ENCODE measurements at regions not wholly inside any gene's neighbourhood (a gene's known extent, or its start where the extent isn't known, plus 50 kb on each side); places are given as distances from the start of the nearest gene placed in this dataset.

DNA sequence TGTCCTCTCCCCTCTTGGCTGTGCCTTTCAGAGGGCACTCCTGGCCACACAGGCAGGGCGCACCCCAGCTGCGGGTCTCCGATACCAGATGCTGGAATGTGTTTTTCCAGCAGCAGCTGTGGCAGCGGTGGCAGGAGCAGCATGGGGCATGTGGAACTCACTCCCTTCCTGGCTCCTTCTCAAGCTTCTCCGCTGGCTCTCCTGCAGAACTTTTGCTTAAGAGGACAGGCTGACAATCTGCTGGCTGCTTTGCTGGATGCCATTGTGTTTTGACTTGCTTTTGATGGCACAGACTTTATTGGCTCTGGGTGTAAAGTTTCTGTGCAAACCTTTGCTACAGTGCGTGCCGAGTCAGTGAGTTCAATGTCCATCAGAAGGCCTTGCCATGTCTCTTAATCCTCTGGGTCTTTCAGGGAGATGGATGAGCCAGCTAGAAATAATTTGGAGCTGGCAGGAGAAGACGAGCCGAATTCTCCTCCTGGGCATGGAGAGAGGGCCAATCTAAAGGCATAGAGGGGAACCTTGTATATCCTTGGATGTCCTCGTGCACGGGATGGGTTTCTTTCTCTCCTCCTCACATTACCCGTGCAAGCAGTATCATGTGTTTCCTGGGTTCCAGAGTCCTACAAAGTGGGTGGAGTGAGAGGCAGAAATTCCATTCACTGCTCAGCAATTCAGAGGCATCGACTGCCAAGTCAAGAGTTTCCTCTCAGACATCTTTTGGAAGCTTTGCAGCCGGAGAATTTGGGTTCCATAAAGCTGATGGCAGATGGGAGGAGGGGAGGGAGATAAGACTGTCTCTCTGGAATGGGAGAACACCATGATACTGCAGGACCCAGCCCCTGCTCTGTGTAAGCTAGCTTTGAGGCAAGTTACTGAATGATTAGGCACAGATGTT is 231.2 kb downstream of the FGF9 start:
- no peaks in the 10 kb centered on the region for H3K79me2 ChIP-seq (ENCODE audit: insufficient read depth, low read length)
- DNase-seq (ENCODE audit: low read depth, low spot score) (no peak), ATAC-seq (no peak)
- no peaks in the 10 kb centered on the region for H3K9me2 ChIP-seq (ENCODE audit: insufficient read depth)
- no peaks in the 10 kb centered on the region for H3K9me3 ChIP-seq (ENCODE audit: control insufficient read depth in 1 of 2, insufficient read depth in 1 of 2, low read depth in 1 of 2, low read length in 2 of 2)
- no peaks in the 10 kb centered on the region for H3K27me3 ChIP-seq (ENCODE audit: insufficient read depth, low read length)
- no peaks in the 10 kb centered on the region for H4K20me1 ChIP-seq (ENCODE audit: insufficient read depth)
- no peak for TF ChIP-seq CBX3 (IDR thresholded peaks at IDR 0.05; ENCODE audit: low read depth)
- TF ChIP-seq JUND (IDR thresholded peaks at IDR 0.05) = no peak
- no peak for TF ChIP-seq EGR1 (IDR thresholded peaks at IDR 0.05; ENCODE audit: low read depth)
- TF ChIP-seq ZBTB33 (IDR thresholded peaks at IDR 0.05; ENCODE audit: extremely low read depth, insufficient replicate concordance, low read length) = no peak
- TF ChIP-seq ZNF274 (IDR thresholded peaks at IDR 0.05; ENCODE audit: low read depth, low read length) = no peak
- no peak for TF ChIP-seq EZH2phosphoT487 (IDR thresholded peaks at IDR 0.05; ENCODE audit: borderline replicate concordance)
- TF ChIP-seq POLR2A (IDR thresholded peaks at IDR 0.05; ENCODE audit: borderline replicate concordance, extremely low read depth, insufficient read depth, insufficient read length) = no peak
- TF ChIP-seq RAD21 (IDR thresholded peaks at IDR 0.05; ENCODE audit: low read depth) = no peak
- TF ChIP-seq TCF7L2 (IDR thresholded peaks at IDR 0.05; ENCODE audit: borderline replicate concordance, extremely low read depth, insufficient read depth, insufficient read length) = no peak
- TF ChIP-seq POLR2AphosphoS5 (IDR thresholded peaks at IDR 0.05; ENCODE audit: low read depth, low read length) = no peak
- no peak for TF ChIP-seq SRF (IDR thresholded peaks at IDR 0.05; ENCODE audit: low read depth)
- TF ChIP-seq, protein P1, sequence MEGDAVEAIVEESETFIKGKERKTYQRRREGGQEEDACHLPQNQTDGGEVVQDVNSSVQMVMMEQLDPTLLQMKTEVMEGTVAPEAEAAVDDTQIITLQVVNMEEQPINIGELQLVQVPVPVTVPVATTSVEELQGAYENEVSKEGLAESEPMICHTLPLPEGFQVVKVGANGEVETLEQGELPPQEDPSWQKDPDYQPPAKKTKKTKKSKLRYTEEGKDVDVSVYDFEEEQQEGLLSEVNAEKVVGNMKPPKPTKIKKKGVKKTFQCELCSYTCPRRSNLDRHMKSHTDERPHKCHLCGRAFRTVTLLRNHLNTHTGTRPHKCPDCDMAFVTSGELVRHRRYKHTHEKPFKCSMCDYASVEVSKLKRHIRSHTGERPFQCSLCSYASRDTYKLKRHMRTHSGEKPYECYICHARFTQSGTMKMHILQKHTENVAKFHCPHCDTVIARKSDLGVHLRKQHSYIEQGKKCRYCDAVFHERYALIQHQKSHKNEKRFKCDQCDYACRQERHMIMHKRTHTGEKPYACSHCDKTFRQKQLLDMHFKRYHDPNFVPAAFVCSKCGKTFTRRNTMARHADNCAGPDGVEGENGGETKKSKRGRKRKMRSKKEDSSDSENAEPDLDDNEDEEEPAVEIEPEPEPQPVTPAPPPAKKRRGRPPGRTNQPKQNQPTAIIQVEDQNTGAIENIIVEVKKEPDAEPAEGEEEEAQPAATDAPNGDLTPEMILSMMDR (IDR thresholded peaks at IDR 0.05 in 2 of 3, conservative IDR thresholded peaks at IDR 0.05 in 1 of 3; ENCODE audit: borderline replicate concordance in 1 of 3, insufficient read depth in 1 of 3, low read depth in 2 of 3, low read length in 2 of 3) = no peak
- TF ChIP-seq EZH2 (IDR thresholded peaks at IDR 0.05) = no peak
- TF ChIP-seq SIN3A (IDR thresholded peaks at IDR 0.05; ENCODE audit: low read depth) = no peak
- TF ChIP-seq SP1 (IDR thresholded peaks at IDR 0.05; ENCODE audit: low read depth) = no peak
- TF ChIP-seq FOSL1 (IDR thresholded peaks at IDR 0.05; ENCODE audit: low read depth) = no peak
- TF ChIP-seq CEBPB (IDR thresholded peaks at IDR 0.05; ENCODE audit: low read depth) = no peak
- TF ChIP-seq MAX (IDR thresholded peaks at IDR 0.05) = no peak
- intact Hi-C loops (cut with micrococcal nuclease) = no loop called here
- no TSS peak for BruUV-seq (replicated peaks)
- no peak overlapping the region for H3K4me3 ChIP-seq (replicated peaks in 1 of 2; ENCODE audit: low read depth in 1 of 2, low read length in 2 of 2)
- H2AFZ ChIP-seq (ENCODE audit: low read depth, low read length, poor library complexity, severe bottlenecking) = no peak overlapping the region
- no peak overlapping the region for H3K4me2 ChIP-seq (ENCODE audit: low read length)
- CTCF ChIA-PET = interaction anchor here (0.7 kb wide), 1 partner anchor 11 kb away, joined by 3 read pairs; no protein-coding TSS in a partner anchor
- no peak overlapping the region for H3K9ac ChIP-seq (ENCODE audit: low read length)
- RAD21 ChIA-PET (ENCODE audit: low non-redundant PET in 1 of 2, low total read pairs in 2 of 2, uncharacterized antibody in 2 of 2, unreplicated experiment in 2 of 2) = no interaction called here
- H3K27ac ChIP-seq (ENCODE audit: low read depth, low read length) = no peak overlapping the region
- H3K4me1 ChIP-seq (ENCODE audit: control insufficient read depth in 1 of 2, insufficient read depth in 2 of 2, low read length in 2 of 2) = no peaks in the 10 kb centered on the region
- no peaks in the 10 kb centered on the region for H3K36me3 ChIP-seq (ENCODE audit: control insufficient read depth in 1 of 2, insufficient read depth in 2 of 2, low read length in 2 of 2)
- POLR2A ChIA-PET = no interaction called here

Data from HCT116 (cell line).